Mucosa of descending colon (tissue), 3 donors: ENCODE measurements at regions not wholly inside any gene's neighbourhood (a gene's known extent, or its start where the extent isn't known, plus 50 kb on each side); places are given as distances from the start of the nearest gene placed in this dataset.

Experiments
- ATAC-seq: fragments of 200-7000 bp; cut with Tn5 transposase; one replicate; pipeline ENCODE4 v1.9.1; 2020; ENCODE audit warnings: mild to moderate bottlenecking, moderate library complexity
- DNase-seq, 3 donors: peaks; one replicate each; pipeline ENCODE4 v3.0.0-alpha.2; 2020
- H3K36me3 ChIP-seq: fragments of 200-600 bp; one replicate; pipeline ENCODE4 v1.8.0; 2021; ENCODE audit warnings: low read depth, mild to moderate bottlenecking
- H3K4me1 ChIP-seq: fragments of 200-600 bp; one replicate; pipeline ENCODE4 v1.8.0; 2021; ENCODE audit warnings: low read depth, mild to moderate bottlenecking
- H3K4me3 ChIP-seq: fragments of 200-600 bp; one replicate; pipeline ENCODE4 v1.8.0; 2021; ENCODE audit warnings: mild to moderate bottlenecking
- H3K9me3 ChIP-seq: fragments of 200-600 bp; one replicate; pipeline ENCODE4 v1.8.0; 2021; ENCODE audit warnings: mild to moderate bottlenecking
- CTCF ChIP-seq: fragments of 200-600 bp; IDR thresholded peaks from one replicate; pipeline ENCODE4 v1.8.0; 2022; ENCODE audit warnings: antibody characterized with exemption, mild to moderate bottlenecking
- intact Hi-C, 2 donors: fragments of 100-400 bp; cut with DNase I in 1 of 2; cut with micrococcal nuclease in 1 of 2; formaldehyde crosslinking; loops; one replicate each; pipeline versions ENCODE4 v1.11.0 to v1.11.1; 2022; cut with DNase I, micrococcal nuclease
- donor health status: DM: no; HTN: no; CAD: no; lungs with moderate emphysema.
- donor health status: DM: no; HTN: no; CAD: no.
- donor health status: DM: no; HTN: yes; CAD: no.

GRCh38 chr10:56624082-56624481, 263.0 kb upstream of the ZWINT start:
- no peak for TF ChIP-seq CTCF
- intact Hi-C loops, result no loop called here
- Histone ChIP-seq H3K4me3 (no peak overlapping the region), H3K9me3 (no peaks in the 10 kb centered on the region), H3K4me1 (peaks cover 3% of the 10 kb centered on the region), H3K36me3 (no peaks in the 10 kb centered on the region)
- ATAC-seq (no peak), DNase-seq (no peak)

GRCh38 chr10:56623064-56623463, 262.0 kb upstream of the ZWINT start:
- no peaks in the 10 kb centered on the region for H3K9me3 ChIP-seq
- peaks cover 3% of the 10 kb centered on the region for H3K4me1 ChIP-seq
- DNase-seq (no peak), ATAC-seq (no peak)
- TF ChIP-seq CTCF, result no peak
- no peaks in the 10 kb centered on the region for H3K36me3 ChIP-seq
- intact Hi-C loops, result no loop called here
- H3K4me3 ChIP-seq, result no peak overlapping the region

- TF ChIP-seq CTCF, result no peak
- Histone ChIP-seq H3K9me3 (no peaks in the 10 kb centered on the region), H3K4me3 (no peak overlapping the region), H3K4me1 (peaks cover 3% of the 10 kb centered on the region), H3K36me3 (no peaks in the 10 kb centered on the region)
- DNase-seq, result no peak
- intact Hi-C loops, result no loop called here
- peak; percentile 46 for ATAC-seq
These were observed 261.4 kb upstream of the ZWINT start for GRCh38 chr10:56622335-56622973.

- intact Hi-C loops, result no loop called here
- ATAC-seq, result no peak
These were observed 245.1 kb upstream of the ZWINT start for GRCh38 chr10:56606202-56606601.

GRCh38 chr10:56605051-56605450, 244.0 kb upstream of the ZWINT start:
- Histone ChIP-seq H3K4me1 (no peaks in the 10 kb centered on the region), H3K9me3 (no peaks in the 10 kb centered on the region), H3K4me3 (no peak overlapping the region), H3K36me3 (no peaks in the 10 kb centered on the region)
- DNase-seq, result no peak
- no peak for TF ChIP-seq CTCF
- intact Hi-C loops, result no loop called here
- no peak for ATAC-seq

More at GRCh38 chr10:56606202-56606601, 245.1 kb upstream of the ZWINT start:
- Histone ChIP-seq H3K4me3 (no peak overlapping the region), H3K9me3 (no peaks in the 10 kb centered on the region), H3K36me3 (no peaks in the 10 kb centered on the region), H3K4me1 (no peaks in the 10 kb centered on the region)
- no peak for DNase-seq
- TF ChIP-seq CTCF, result no peak

- no peaks in the 10 kb centered on the region for H3K9me3 ChIP-seq
- intact Hi-C loops, result no loop called here
- H3K36me3 ChIP-seq, result no peaks in the 10 kb centered on the region
- no peak overlapping the region for H3K4me3 ChIP-seq
- ATAC-seq (no peak), DNase-seq (no peak)
- TF ChIP-seq CTCF, result no peak
- no peaks in the 10 kb centered on the region for H3K4me1 ChIP-seq
These were observed 243.6 kb upstream of the ZWINT start for GRCh38 chr10:56604624-56605023.
